Uterus (tissue), 2 donors: ENCODE measurements at regions not wholly inside any gene's neighbourhood (a gene's known extent, or its start where the extent isn't known, plus 50 kb on each side); places are given as distances from the start of the nearest gene placed in this dataset.

Source experiments
- POLR2A ChIP-seq, 2 donors: fragments of 450-650 bp; IDR thresholded peaks; one replicate each; pipeline ENCODE4 v1.6.1; 2016; ENCODE audit warnings: antibody characterized with exemption in 2 of 2, mild to moderate bottlenecking in 1 of 2, moderate library complexity in 1 of 2
- TF ChIP-seq, protein P1 (sequence below), 4 experiments: fragments of 200-600 bp in 2 of 4; fragments of 450-650 bp in 2 of 4; sonication (generic) in 2 of 4; IDR thresholded peaks; one replicate each; pipeline ENCODE4 v1.5.1; 2016 to 2019; ENCODE audit warnings: antibody characterized with exemption in 4 of 4, mild to moderate bottlenecking in 2 of 4, moderate library complexity in 1 of 4

DNA sequence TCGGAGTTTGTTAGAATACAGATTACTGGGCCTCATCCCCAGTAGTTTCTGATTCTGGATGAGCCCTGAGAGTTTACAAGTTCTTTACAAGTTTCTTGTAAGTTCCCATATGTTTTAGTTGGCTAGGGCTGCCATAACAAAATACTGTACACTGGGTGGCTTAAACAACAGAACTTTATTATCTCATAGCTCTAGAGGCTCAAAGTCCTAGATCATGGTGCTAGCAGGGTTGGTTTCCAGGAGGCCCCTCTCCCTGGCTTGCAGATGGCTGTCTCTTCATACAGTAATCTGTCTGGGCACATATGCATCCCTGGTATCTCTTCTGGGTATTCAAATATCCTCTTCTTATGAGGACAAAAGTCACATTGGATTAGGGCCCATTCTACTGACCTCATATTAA lies 167.2 kb downstream of the KLF5 start:
- TF ChIP-seq, protein P1, sequence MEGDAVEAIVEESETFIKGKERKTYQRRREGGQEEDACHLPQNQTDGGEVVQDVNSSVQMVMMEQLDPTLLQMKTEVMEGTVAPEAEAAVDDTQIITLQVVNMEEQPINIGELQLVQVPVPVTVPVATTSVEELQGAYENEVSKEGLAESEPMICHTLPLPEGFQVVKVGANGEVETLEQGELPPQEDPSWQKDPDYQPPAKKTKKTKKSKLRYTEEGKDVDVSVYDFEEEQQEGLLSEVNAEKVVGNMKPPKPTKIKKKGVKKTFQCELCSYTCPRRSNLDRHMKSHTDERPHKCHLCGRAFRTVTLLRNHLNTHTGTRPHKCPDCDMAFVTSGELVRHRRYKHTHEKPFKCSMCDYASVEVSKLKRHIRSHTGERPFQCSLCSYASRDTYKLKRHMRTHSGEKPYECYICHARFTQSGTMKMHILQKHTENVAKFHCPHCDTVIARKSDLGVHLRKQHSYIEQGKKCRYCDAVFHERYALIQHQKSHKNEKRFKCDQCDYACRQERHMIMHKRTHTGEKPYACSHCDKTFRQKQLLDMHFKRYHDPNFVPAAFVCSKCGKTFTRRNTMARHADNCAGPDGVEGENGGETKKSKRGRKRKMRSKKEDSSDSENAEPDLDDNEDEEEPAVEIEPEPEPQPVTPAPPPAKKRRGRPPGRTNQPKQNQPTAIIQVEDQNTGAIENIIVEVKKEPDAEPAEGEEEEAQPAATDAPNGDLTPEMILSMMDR (IDR thresholded peaks at IDR 0.05), result no peak
- no peak for TF ChIP-seq POLR2A (IDR thresholded peaks at IDR 0.05)
